ENCODE measurements at regions not wholly inside any gene's neighbourhood (a gene's known extent, or its start where the extent isn't known, plus 50 kb on each side); places are given as distances from the start of the nearest gene placed in this dataset.

- Histone ChIP-seq H3K36me3 (ENCODE audit: control insufficient read depth in 4 of 4, insufficient read depth in 4 of 4, low read length in 4 of 4) (no peaks in the 10 kb centered on the region), H3K9ac (ENCODE audit: insufficient read depth in 1 of 2, low read length in 2 of 2) (no peak overlapping the region), H3K9me3 (ENCODE audit: control insufficient read depth in 4 of 4, insufficient read depth in 3 of 4, low read length in 3 of 4) (peaks cover 0 to 8% (median 5%) of the 10 kb centered on the region in 4 donors), H3K27ac (ENCODE audit: low read depth in 1 of 2, low read length in 1 of 2) (no peak overlapping the region), H3K4me3 (no peak overlapping the region), H3K4me1 (ENCODE audit: control insufficient read depth in 5 of 5, insufficient read depth in 5 of 5, low read length in 5 of 5) (no peaks in the 10 kb centered on the region), H3K27me3 (ENCODE audit: control insufficient read depth in 3 of 3, insufficient read depth in 3 of 3, low read length in 2 of 3) (peaks cover 0 to 4% (median 1%) of the 10 kb centered on the region in 3 donors)
- TF ChIP-seq, protein P1, sequence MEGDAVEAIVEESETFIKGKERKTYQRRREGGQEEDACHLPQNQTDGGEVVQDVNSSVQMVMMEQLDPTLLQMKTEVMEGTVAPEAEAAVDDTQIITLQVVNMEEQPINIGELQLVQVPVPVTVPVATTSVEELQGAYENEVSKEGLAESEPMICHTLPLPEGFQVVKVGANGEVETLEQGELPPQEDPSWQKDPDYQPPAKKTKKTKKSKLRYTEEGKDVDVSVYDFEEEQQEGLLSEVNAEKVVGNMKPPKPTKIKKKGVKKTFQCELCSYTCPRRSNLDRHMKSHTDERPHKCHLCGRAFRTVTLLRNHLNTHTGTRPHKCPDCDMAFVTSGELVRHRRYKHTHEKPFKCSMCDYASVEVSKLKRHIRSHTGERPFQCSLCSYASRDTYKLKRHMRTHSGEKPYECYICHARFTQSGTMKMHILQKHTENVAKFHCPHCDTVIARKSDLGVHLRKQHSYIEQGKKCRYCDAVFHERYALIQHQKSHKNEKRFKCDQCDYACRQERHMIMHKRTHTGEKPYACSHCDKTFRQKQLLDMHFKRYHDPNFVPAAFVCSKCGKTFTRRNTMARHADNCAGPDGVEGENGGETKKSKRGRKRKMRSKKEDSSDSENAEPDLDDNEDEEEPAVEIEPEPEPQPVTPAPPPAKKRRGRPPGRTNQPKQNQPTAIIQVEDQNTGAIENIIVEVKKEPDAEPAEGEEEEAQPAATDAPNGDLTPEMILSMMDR (IDR thresholded peaks at IDR 0.05; ENCODE audit: control extremely low read depth, extremely low read depth): no peak
- DNase-seq (no peak), ATAC-seq (ENCODE audit: insufficient read depth, low FRiP score) (no peak)
- WGBS, 2 donors: 93 to 94% methylated on average over 4 of the region's 4 CpGs
These were observed 247.4 kb upstream of the IRX3 start for GRCh38 chr16:54533856-54534490.

DNA sequence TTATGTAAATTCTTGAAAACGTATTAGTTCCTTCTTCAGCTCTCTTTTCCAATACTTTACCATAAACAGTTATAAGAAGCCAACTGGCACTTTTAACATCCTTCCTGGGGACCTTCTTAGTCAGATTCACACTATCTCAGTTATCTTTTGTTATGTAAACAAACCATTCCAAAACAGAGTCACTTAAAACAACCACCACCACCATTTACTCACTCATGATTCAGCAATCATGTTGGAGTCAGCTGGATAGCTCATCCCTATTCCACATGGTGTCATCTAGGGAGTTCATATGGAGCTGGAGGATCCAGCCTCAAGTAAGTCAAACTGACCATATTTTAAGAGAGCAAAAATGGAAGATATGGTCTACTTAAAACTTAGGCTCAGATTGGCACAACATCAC lies 240.3 kb upstream of the IRX3 start:
- DNase-seq: no peak
- Histone ChIP-seq H3K4me1 (ENCODE audit: control insufficient read depth in 5 of 5, insufficient read depth in 5 of 5, low read length in 5 of 5) (peaks cover 0 to 8% (median 0%) of the 10 kb centered on the region in 5 donors), H3K4me3 (no peak overlapping the region), H3K36me3 (ENCODE audit: control insufficient read depth in 4 of 4, insufficient read depth in 4 of 4, low read length in 4 of 4) (no peaks in the 10 kb centered on the region), H3K9ac (ENCODE audit: insufficient read depth in 1 of 2, low read length in 2 of 2) (no peak overlapping the region), H3K27ac (ENCODE audit: low read depth in 1 of 2, low read length in 1 of 2) (no peak overlapping the region), H3K9me3 (ENCODE audit: control insufficient read depth in 4 of 4, insufficient read depth in 3 of 4, low read length in 3 of 4) (peaks cover 0 to 8% (median 5%) of the 10 kb centered on the region in 4 donors), H3K27me3 (ENCODE audit: control insufficient read depth in 3 of 3, insufficient read depth in 3 of 3, low read length in 2 of 3) (no peaks in the 10 kb centered on the region)
- ATAC-seq (ENCODE audit: insufficient read depth, low FRiP score): no peak
- TF ChIP-seq, protein P1 (IDR thresholded peaks at IDR 0.05; ENCODE audit: control extremely low read depth, extremely low read depth): no peak
- 61 to 73% methylated on average over 1 of the region's 1 CpG for WGBS, 2 donors

- TF ChIP-seq, protein P1 (IDR thresholded peaks at IDR 0.05; ENCODE audit: control extremely low read depth, extremely low read depth): no peak
- ATAC-seq (ENCODE audit: insufficient read depth, low FRiP score) (no peak), DNase-seq (no peak)
- 89 to 94% methylated on average over 1 of the region's 1 CpG for WGBS, 2 donors
- Histone ChIP-seq H3K9me3 (ENCODE audit: control insufficient read depth in 4 of 4, insufficient read depth in 3 of 4, low read length in 3 of 4) (peaks cover 0 to 8% (median 4%) of the 10 kb centered on the region in 4 donors), H3K9ac (ENCODE audit: insufficient read depth in 1 of 2, low read length in 2 of 2) (no peak overlapping the region), H3K36me3 (ENCODE audit: control insufficient read depth in 4 of 4, insufficient read depth in 4 of 4, low read length in 4 of 4) (no peaks in the 10 kb centered on the region), H3K27me3 (ENCODE audit: control insufficient read depth in 3 of 3, insufficient read depth in 3 of 3, low read length in 2 of 3) (no peaks in the 10 kb centered on the region), H3K27ac (ENCODE audit: low read depth in 1 of 2, low read length in 1 of 2) (no peak overlapping the region), H3K4me1 (ENCODE audit: control insufficient read depth in 5 of 5, insufficient read depth in 5 of 5, low read length in 5 of 5) (peaks cover 0 to 8% (median 0%) of the 10 kb centered on the region in 5 donors), H3K4me3 (no peak overlapping the region)
These were observed 239.5 kb upstream of the IRX3 start for GRCh38 chr16:54526087-54526486.

- peak in 2 of 3 donors; percentile 25 to 43 for DNase-seq
- H3K9ac ChIP-seq (ENCODE audit: insufficient read depth in 1 of 2, low read length in 2 of 2): no peak overlapping the region
- TF ChIP-seq, protein P1 (IDR thresholded peaks at IDR 0.05; ENCODE audit: control extremely low read depth, extremely low read depth): no peak
- peaks cover 0 to 8% (median 4%) of the 10 kb centered on the region in 4 donors for H3K9me3 ChIP-seq (ENCODE audit: control insufficient read depth in 4 of 4, insufficient read depth in 3 of 4, low read length in 3 of 4)
- H3K4me3 ChIP-seq: no peak overlapping the region
- no peaks in the 10 kb centered on the region for H3K36me3 ChIP-seq (ENCODE audit: control insufficient read depth in 4 of 4, insufficient read depth in 4 of 4, low read length in 4 of 4)
- 78 to 81% methylated on average over 4 of the region's 4 CpGs for WGBS, 2 donors
- no peak overlapping the region for H3K27ac ChIP-seq (ENCODE audit: low read depth in 1 of 2, low read length in 1 of 2)
- H3K4me1 ChIP-seq (ENCODE audit: control insufficient read depth in 5 of 5, insufficient read depth in 5 of 5, low read length in 5 of 5): peaks cover 0 to 8% (median 0%) of the 10 kb centered on the region in 5 donors
- ATAC-seq (ENCODE audit: insufficient read depth, low FRiP score): no peak
- no peaks in the 10 kb centered on the region for H3K27me3 ChIP-seq (ENCODE audit: control insufficient read depth in 3 of 3, insufficient read depth in 3 of 3, low read length in 2 of 3)
These were observed 238.5 kb upstream of the IRX3 start for GRCh38 chr16:54525104-54525503.
